HG03575 (cell line): ENCODE measurements at regions not wholly inside any gene's neighbourhood (a gene's known extent, or its start where the extent isn't known, plus 50 kb on each side); places are given as distances from the start of the nearest gene placed in this dataset.
"Not testable (repeated sequence)": the region's sequence is repeated elsewhere in the genome, so short reads cannot be mapped to it uniquely, and the experiment has no call there.

Source experiments
- ATAC-seq: cut with Tn5 transposase; IDR thresholded peaks from one replicate; pipeline ENCODE4 v1.9.1; 2021; ENCODE audit not compliant: unreplicated experiment, insufficient number of reproducible peaks, low FRiP score; ENCODE audit errors: extremely low read depth

- ATAC-seq, result not testable (repeated sequence)
Measured at GRCh38 chr7:131158244-131158636, 169.4 kb upstream of the MKLN1 start.

GRCh38 chr7:131159961-131160361 is 167.7 kb upstream of the MKLN1 start:
- ATAC-seq, result no peak

DNA sequence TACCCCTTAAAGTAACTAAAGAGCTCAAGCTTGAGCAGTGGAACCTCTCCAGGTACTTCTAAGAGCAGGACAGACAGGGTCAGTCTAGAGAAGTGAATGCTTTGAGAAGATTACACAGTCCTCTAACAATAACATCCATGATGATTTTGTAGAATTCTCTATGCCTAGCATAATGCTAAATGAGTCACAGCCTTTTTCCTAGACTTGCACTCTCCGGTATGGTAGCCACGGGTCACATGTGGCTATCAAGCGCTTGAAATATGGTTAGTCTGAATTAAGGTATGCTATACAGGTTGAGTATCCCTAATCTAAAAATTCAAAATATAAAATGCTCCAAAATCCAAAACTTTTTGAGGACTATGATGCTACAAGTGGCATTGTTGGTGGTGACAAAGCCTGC is 166.6 kb upstream of the MKLN1 start:
- ATAC-seq, result no peak

- ATAC-seq, result no peak
Measured at GRCh38 chr7:131164025-131164925, 163.4 kb upstream of the MKLN1 start.

- no peak for ATAC-seq
Measured at GRCh38 chr7:131166066-131166465, 161.6 kb upstream of the MKLN1 start.

GRCh38 chr7:131170440-131171271 is 157.0 kb upstream of the MKLN1 start:
- ATAC-seq, result no peak

DNA sequence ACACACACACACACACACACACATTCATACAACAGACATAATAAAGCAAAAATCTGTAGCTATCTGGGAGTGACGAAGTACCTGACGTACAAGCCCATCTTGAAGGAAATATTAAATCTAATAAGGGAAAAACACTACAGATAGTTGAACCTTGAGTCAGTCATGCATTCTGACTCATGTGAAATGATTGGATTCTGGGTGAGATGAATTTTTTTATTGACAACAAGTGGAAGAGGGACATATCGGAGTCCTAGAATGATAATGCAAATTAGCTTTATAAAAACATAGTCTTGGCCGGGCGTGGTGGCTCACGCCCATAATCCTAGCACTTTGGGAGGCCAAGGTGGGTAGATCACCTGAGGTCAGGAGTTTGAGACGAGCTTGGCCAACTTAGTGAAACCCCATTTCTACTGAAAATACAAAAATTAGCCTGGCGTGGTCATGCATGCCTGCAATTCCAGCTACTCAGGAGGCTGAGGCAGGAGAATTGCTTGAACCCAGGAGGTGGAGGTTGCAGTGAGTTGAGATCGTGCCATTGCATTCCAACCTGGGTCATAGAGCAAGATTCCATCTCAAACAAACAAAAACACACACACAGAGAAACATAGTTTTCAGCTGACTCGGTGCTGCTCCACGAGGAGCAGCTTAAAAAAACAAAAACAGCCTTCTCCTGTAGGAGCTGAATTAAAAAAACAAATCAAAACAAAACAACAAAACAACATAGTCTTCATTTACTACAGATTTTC is 154.4 kb upstream of the MKLN1 start:
- no peak for ATAC-seq

DNA sequence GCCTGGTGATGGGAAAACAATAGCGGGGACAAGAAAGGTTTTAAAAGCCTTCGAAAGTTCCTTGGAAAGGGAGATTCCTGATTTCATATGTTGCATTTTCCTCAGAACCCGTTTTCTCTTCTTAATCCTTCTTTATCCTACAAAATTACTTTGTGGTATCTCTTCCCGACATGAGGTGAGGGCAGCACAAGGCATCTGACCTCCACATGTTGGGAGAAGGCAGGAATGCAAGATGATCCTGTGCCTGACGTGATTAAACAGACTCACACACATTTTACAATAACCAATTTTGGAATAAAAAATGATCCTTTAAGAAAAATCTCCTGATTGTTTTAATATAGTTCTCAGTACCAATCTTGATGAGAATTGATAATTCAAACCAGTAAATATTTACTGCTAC is 153.3 kb upstream of the MKLN1 start:
- ATAC-seq, result no peak

GRCh38 chr7:131174855-131175254 is 152.8 kb upstream of the MKLN1 start:
- ATAC-seq, result no peak

DNA sequence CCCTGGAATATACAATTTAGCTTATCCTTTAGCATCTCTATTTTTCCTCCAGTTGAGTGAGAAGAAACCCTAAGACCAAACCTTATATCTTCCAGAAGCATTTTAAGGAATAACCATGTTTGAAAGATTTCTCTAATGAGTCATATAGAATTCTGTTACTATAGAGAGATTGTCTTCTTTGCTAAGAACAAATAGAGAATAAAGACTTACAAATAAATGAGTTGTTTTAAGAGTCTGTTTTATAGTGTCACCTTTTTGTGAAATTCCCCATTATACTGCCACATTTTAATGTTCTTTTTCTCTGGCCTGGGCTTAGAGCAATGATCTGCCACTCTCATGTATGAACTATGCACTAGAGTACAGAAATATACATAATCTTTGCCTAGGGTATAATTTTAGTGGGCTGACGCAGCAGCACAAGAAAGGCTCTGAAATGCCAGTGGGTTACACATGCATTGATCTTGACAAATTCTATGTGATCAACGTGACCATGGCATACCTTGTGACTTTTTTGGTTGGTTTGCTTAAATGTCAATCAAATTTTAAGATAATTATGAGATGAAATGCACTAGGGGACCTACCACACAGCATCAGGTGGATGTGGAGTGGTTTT is 145.1 kb upstream of the MKLN1 start:
- ATAC-seq, result no peak

GRCh38 chr7:131183072-131183471 is 144.6 kb upstream of the MKLN1 start:
- no peak for ATAC-seq

DNA sequence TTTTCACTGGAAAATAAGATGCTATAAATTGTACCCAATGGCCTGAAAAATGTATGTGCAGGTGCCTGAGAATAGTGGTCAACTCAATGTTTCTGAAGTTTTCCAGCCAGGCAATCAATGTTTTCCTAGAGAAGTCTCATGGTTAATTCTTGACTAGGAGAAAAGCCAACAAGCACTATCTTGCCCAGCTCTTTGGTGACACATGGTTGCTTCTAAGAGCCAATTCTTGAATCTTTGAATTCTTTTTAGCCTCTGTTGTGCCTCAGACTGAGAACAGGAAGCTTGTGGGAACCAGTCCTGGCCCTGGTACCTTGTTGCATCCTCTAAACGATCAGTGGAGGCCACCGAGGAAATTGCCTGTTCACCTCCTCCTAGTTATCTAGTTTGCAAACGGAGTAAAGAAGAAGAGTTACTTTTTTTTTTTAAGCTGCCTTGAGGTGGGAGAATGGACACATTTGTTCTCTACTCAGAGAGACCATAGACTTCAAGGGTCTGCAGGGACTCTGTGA is 144.0 kb upstream of the MKLN1 start:
- no peak for ATAC-seq

GRCh38 chr7:131186816-131187215 is 140.9 kb upstream of the MKLN1 start:
- ATAC-seq, result no peak

DNA sequence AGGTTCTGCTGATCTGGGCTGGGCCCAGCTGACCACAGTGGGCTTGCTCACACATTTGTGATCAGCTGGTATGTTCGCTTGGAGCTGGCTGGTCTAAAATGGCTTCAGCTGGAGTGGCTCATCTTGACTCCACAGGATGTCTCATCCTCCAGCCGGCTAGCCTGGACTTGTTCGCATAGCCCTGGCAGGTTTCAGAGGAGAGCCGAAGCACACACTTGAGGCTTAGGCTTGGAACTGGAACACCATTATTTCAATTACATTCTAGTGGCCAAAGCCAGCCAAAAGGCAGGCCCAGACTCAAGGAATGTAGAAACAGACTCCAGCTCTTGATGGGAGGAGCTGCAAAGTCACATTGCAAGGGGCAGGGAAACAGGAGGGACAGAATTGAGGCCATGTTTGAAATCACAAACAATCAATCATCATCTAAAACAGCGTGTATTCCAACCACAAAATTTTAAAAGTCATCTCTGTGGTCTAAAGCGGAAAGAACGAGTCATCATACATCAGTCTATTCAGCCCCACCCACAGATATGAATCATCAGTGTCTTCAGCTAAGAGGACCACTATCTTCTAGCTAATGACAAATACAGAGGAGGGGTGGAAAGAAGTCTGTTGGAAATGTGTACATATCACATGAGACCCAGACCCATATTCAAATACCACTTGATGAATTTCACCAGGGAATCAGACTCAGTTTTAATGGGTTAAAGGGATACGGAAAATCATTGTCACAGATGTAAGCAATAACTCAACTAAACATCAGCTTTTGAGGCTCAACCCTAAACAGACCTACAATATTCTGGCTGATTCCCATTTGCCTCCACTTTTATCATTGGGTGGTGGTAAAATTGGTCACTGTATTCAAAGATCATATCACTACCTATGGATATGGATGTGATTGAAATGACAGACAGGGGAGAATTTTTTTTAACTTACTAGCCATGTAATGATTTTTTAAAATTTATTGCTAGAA is 139.0 kb upstream of the MKLN1 start:
- no peak for ATAC-seq

GRCh38 chr7:131189488-131189887 is 138.2 kb upstream of the MKLN1 start:
- ATAC-seq, result no peak

GRCh38 chr7:131190146-131190545 is 137.5 kb upstream of the MKLN1 start:
- ATAC-seq, result no peak

DNA sequence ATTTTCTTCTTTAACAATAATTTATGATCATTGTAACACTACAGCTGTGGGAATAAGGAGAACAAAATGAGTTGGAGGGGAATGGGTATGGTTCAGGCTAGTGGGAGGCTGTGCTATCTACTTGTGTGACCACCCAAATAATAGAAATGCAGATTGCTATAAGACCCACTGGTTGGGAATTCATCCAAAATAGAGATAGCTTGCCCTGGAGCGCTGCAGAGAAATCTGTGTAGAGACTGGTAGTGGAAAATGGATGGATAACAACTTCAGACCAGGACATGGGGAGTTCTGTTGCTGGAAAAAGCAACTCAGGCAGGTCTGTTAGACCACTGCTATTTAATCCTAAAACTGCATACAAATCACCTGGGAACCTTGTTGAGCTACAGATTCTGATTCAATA is 137.1 kb upstream of the MKLN1 start:
- no peak for ATAC-seq
